CD4-positive, alpha-beta T cell treated with Interleukin-2 at 100 ng/mL for 4 hours (primary cell): ENCODE measurements at regions not wholly inside any gene's neighbourhood (a gene's known extent, or its start where the extent isn't known, plus 50 kb on each side); places are given as distances from the start of the nearest gene placed in this dataset.
"Not testable (repeated sequence)": the region's sequence is repeated elsewhere in the genome, so short reads cannot be mapped to it uniquely, and the experiment has no call there.

Experiments
- DNase-seq: peaks from one replicate; pipeline ENCODE4 v3.0.0-alpha.2; 2020; ENCODE audit warnings: low spot score

DNA sequence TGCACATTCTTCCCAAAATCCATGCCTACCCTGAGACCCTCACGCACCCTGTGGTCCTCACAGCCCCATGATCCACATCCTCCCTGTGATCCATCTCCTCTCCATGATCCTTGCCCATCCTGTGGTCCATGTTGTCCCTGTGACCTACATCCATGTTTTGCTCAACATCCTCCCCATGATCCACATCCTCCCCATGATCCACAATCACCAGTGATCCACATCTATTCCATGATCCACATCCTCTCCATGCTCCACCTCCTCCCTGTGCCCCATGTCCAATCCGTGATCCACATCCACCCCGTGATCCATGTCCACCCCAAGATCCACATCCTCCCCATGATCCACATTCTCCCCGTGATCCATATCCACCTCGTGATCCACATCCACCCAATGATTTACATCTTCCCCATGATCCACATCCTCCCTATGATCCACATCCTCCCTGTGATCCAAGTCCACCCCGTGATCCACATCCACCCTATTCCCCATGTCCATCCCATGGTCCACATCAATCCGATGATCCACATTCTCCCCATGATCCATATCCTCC is 281.2 kb downstream of the MYCN start:
- no peak for DNase-seq

DNA sequence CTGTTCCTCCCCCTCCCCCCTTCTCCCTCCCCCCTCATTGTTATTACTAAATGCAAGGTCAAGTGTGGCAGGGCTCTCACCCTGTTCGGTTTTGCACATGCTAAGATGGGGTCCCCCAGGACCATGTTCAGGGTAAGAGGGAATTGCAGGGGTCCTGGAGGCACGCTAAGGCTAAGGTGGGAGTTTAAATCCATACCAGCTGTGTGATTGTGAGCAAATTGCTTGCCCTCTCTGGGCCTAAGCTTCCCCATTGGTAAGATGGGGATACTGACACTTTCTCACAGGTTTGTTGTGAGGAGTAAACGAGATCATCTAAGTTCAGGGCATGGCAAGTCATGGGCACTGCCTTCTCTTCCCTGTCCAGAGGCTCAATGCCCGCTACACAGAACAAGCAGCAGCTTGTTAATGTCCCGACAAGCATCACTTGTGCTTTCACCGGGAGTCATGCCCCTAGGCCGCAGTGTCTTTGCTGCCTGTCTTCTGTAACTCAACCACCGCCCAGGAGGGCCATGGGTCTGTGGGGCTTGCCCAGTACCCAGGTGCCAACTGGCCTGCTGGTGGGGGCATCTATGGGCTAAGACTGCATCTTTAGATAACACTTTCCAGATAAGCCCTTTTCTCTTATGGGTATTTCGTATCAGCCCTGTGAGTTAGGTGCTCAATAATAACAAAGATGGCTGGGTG is 279.1 kb downstream of the MYCN start:
- DNase-seq, result no peak

DNA sequence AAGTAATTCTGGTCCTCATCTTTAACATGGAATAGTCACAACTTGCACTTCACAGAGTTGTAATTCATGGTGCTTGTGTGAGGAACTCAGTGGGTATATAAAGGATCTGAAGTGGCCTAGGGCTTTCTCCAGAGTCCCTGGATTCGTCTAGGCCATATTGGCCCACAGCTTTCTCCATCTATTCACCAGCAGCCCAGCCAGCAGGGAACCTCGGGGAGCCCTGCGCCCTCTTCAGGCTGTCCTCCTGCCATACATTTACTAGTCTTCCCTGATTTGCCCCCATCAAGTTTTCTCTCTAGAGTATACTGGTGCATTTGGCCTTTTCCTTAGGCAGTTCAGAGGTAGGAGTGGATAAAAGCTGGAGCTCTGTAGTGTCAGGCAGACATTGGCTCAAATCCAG is 278.3 kb downstream of the MYCN start:
- no peak for DNase-seq

DNA sequence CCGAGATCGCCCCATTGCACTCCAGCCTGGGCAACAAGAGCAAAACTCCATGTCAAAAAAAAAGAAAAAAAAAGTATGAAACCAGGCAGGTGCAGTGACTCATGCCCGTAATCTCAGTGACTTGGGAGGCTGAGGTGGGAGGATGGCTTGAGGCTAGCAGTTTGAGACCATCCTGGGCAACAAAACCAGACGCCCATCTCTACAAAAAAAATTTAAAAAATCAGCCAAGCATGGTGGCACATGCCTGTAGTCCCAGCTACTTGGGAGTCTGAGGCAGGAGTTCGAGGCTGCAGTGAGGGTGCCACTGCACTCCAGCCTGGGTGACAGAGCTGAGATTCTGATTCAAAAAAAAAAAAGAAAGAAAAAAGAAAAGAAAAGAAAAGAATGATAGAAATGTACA is 277.8 kb downstream of the MYCN start:
- DNase-seq, result no peak

DNA sequence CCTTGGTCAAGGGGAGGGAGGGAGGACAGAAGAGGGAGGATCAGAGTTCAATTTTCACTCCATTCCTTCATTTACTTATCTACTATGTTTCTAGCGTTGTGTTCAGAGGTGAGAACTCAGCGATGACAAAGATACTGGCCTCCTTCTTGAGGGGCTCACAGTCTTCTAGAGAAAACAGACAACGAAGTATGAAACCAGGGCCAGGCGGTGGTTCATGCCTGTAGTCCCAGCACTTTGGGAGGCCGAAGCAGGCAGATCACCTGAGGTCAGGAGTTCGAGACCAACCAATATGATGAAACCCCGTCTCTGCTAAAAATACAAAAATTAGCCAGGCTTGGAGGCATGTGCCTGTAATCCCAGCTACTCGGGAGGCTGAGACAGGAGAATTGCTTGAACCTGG is 277.4 kb downstream of the MYCN start:
- DNase-seq, result not testable (repeated sequence)

DNA sequence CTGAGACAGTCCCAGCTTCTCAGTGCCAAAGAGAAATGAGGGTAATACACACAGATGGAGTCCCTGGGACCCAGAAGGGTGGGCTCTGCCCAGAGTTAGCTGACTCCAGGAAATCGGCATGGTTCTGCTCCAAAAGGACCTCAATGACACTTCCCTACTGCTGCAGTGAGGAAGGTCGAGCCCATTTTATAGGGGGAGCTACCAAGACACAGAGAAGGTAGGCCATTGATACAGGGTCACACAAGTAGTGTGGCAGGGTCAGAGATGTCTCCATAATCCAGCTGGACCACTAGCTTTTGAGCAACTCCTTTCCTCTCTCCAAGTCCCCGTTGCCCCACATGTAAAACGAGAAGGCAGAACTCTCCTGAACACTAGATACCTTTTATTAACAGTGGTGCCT is 276.9 kb downstream of the MYCN start:
- no peak for DNase-seq

DNA sequence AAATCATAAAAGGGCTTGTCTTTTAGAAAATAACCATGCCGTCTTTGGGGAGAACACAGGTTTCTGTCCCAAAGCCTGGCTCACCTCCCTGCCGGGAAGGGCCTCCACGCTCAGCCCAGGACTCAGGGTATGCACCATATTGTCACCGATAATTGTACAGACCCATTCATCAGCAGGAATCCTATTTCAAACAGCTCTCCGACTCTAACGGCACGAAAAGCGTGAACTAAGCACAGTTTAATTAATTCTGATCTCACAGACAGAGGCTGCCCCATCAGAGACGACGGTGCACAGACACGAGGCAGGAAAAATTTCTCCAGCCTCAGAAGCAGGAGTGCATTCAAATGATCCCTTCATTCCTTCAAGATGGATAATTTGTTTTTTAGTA is 276.2 kb downstream of the MYCN start:
- no peak for DNase-seq

DNA sequence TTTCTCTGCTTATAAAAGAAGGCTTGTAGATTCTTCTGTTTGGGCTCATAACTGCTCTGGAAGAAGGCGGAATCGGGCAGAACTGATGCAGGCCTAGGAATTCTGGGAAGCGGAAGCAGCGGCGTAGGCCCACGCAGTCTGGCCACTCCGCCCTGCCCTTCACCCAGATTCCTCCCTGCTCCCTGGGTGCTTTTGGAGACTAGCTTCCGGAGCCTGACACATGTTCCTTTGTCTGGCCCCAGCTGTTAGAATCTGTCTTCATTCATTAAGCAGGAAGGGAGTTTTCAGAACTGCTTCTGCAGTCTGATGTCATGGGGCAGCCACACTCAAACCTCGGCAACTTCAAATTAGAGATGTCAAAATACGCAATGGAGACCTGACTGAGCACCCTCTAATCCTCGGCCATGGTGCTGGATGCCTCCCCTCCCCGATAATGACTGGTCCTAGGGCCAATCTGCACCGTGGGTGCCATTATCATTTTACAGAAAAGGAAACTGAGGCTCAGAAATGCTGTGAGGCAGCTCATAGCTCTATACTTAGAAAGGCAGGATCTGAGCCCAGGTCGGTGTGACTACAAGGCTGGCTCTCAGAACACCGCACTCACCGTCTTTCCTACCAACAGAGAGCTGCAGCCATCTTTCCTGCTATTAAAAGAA is 275.7 kb downstream of the MYCN start:
- no peak for DNase-seq

DNA sequence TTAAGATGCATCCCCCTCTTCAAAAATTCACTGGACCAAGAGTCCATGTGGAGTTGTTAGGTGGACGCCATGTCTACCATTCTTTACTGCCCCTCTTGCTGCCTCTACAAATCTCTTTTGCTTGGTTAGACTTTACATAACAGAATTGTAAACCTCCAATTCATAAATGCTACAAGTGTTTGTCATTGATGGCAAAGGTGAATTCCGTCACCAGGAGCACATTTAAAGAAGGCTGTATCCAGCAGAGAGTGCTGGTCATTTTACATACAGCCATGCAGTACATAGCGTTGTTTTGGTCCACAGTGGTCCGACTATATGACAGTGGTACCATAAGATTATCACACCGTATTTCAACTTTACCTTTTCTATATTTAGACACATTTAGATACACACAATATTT is 274.5 kb downstream of the MYCN start:
- no peak for DNase-seq

DNA sequence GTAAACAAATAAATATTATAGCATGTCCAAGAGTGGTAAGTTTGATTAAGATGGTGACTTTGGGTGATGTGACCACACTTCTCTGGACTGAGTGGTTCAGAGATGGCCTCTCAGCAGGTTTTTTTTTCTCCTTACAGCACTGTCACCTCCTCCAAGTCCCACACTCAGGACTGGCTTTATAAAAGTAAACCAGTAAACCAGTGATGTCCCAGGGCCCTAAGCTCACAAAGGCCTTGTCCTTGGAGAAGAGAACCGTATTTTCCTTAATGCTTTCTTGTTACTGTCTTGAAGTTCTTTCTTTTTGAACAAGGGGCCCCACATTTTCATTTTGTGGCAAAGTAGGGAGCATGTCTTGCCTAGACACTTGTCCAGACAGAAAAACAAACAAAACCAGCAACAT is 274.0 kb downstream of the MYCN start:
- no peak for DNase-seq

DNA sequence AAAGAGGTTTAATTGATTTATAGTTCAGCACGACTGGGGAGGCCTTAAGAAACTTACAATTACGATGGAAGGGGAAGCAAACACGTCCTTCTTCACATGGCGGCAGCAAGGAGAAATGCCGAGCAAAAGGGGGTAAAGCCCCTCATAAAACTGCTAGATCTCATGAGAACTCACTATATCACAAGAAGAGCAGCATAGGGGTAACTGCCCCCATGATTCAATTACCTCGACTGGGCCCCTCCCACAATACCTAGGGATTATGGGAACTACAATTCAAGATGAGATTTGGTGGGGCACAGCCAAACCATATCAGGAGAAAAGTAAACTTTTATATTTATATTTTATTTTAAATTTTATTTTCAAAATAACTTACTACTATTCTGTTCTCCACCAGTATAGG is 272.0 kb downstream of the MYCN start:
- no peak for DNase-seq

DNA sequence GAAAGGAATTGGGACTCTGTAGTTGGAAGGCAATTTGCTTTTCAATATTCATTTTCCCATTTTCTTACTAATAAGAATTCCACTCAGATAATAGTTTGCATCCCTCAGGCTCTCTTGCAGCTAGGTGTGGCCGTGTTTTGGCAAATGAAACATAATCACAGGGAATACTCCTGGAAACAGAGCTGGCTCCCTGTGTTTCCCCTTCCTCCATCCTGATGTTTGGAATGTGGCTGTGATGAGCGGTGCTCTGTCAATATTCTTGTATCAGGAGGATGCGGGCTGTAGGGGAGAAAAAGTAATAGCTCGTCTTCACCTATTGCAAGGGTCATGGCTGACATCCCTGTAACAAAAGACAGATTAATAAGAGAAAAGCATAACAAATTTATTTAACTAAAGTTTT is 271.0 kb downstream of the MYCN start:
- no peak for DNase-seq

DNA sequence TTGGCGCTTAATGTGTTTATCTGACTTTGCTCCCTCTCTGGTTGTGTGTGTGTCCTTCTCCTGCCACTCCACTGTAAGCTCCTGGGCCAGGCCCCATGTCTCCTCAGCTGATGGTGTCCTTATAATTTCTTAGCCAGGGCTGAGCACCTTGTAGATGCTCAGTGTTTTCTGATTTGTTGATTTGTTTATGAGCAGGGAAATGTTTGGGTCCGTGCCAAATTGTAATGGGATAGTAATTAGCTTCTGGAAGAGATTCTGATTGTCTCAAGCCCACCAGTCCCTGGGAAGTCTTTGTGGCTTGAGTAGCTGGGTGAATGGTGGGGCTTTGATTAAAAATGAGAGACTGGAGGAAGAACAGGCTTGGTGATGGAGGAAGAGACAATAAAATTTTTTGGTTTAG is 270.5 kb downstream of the MYCN start:
- no peak for DNase-seq

DNA sequence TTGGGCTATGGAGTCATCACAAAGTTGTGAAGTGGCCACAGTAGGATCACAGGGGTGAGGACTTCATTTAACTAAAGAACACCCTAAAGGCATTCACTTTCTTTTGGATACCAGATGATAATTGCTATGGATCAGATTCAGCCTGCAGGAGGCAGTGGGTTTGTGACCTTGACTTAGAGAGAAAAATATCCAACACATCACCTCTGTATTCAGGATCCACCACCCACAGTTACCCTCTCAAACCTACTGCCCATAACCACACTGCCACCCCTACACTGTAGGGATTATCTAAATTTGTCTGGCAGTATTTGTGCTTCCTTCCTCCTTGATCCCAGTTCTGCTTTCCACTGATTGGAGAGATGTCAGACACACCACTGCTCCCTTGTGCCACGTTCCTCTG is 269.4 kb downstream of the MYCN start:
- DNase-seq, result no peak

DNA sequence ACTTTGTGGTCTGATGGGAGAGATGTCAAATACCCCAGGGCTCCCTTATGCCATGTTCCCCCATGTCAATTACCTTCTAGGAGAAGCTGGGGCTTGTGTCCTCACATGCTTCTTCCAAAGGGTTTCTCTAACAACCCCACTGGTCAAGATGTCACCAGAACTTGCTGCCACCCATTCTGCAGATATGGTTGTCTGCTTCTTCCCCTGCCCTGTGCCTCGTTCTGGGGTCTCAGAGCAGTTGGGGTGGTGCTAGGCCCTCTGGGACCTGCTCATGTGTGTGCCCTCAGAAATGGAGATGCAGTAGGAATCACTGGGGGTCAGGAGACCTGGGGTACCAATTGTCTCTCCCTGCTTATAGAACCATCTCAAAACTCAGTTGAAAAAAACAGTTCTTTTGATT is 268.6 kb downstream of the MYCN start:
- DNase-seq, result no peak

DNA sequence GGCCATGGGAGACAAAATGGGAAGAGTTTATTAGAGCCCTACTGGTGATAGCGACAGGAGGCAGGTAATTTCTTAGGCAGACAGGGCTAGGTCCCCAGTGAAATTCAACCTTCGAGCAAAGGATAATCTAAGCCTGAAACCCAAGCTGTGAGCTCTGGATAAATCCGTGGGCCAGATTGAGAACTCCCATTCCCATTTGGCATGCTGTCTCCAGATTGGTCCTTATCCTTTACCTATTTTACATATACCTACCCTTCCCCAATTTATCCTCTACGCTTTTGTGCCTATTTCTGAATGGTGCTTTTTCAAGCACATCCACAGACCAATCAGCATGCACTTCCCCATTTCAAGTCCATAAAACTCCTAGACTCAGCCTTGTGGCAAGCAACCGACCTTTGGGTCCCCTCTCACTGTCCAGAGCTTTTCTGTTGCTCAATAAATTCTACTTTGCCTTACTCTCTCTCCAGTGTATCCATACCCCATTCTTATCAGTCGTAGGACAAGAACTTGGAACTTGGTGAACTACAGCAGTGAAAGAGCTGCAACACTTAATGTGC is 268.0 kb downstream of the MYCN start:
- DNase-seq, result no peak

DNA sequence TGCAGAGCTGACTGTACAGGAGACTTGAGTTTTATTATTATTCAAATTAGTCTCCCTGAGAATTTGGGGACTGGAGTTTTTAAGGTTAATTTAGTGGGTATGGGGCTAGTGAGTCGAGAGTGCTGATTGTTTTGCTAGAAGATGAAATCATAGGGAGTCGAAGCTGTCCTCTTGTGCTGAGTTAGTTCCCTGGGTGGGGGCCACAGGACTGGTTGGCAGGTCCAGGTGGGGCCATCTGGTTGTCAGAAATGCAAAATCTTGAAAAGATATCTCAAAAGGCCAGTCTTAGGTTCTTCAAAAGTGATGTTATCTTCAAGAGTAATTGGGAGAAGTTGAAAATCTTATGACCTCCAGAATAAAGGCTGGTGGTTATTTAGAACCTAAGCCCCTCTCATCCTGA is 267.3 kb downstream of the MYCN start:
- DNase-seq, result no peak

DNA sequence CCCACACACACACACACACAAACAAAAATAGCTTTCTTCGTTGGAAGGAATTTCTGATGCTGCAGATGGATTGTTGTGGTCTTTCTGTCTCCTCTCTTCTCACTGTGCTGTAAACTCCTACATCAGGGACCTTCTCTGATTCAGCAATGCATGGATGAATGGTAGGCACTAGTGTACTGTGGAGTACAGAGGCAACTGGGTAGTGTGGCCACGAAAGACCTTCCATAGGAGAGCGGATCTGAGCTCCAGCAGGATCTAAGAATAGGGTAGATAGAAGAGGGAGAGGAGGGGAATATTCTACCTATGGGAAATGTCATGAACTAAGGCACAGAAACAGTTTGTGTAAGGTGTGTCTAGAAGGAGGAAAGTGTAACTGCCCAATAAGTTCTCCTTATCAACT is 266.8 kb downstream of the MYCN start:
- no peak for DNase-seq

DNA sequence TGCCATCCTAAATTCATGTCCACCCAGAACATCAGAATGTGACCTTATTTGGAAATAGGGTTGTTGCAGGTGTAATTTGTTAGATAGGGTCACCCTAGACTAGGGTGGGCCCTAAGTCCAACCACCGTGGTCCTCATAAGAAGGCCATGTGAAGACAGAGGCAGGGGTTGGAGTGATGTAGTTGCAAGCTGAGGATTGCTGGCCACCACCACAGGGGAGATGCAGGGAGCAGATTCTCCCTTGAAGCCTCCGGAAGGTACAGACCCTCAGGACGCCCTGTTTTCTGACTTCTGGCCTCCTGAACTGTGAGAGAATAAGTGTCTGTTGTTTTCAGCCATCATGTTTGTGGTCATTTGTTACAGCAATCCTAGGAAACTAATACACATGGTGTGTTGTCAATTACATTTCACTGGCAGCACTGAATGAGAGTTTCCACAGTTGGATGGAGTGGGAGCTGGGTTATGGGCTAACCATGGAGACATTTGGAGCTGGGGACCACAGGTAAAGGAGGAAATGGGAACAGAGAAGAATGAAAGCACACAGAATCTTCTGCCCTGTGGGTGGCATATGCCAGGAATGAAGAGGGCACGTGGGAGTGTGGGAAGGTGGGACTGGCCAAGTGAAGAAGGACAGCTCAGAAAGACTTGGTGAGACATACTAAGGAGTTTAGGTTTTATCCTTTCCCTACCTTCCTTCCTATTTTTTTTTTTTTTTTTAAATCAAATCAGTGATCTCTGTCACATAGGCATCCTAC is 266.0 kb downstream of the MYCN start:
- no peak for DNase-seq

DNA sequence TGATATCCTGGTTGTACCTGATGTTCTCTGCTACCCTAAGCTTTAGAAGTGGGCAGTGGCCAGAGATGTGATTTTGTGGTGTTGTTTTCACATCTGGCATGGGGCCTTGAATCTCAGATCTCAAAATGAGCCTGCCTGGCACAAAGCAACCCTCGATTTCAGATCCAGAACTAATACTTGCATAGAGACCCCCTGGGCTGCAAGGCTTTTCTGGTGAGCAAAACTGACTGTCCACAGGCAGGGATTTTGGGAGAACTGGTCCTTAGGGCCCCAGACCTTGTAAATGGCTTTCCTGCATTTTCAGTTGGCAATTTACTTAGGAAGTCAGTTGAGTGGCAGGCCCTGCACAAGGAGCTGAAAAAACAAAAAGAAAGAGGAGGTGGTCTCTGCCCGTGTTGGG is 265.3 kb downstream of the MYCN start:
- DNase-seq, result no peak

DNA sequence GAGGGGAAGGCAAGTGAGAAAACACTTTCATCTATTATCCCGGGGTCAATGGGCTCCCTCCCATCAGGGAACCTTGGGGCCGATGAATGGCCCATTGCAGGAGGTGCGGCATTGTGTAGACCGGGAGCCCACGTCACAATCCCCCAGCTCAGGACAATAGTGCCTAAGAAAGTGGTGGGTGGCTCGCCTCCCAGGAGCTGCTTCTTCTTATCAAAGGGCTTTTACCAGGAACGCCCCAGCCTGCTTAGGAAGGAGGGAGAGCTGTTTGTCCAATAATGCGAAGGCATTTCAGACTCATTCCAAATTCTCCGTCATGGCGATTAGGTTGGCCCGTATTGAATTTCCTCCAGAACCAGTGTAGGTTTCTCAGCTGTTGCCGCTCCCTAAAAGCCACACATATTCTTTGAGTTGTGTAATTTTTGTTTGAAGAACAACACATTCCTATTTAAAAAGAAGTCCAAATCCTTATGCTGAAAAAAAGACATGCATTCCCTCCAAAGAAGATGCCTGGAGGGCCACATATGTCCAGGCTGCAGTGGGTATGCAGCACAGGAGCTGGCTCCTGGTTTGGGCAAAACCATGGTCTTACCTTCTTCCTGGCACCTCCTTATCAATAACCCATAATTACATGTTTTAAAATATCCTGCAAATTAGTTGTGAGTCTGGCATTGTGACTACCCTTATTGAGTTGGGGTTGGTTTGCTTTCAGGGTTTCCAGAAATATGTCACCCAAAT is 264.7 kb downstream of the MYCN start:
- no peak for DNase-seq

DNA sequence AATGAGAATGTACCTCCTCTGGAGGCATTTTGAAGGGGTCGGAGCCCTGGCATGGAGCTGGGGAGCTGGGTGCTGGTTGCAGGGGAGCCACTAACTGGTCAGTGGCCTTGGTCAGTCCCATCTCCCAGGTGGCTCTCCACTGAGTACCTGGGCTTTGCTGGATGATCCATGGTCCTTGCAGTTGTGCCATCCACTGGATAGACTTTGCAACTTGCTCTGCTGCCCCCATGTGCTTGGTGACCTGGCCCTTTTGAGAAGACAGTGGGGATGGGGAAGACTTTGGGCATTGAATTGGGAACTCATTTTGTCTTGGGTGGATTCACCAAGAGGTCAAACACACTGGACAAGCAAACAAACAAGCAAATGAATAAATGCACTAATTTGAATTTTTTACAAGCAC is 263.9 kb downstream of the MYCN start:
- no peak for DNase-seq
